Spinal cord (tissue), 9 donors: ENCODE measurements at regions not wholly inside any gene's neighbourhood (a gene's known extent, or its start where the extent isn't known, plus 50 kb on each side); places are given as distances from the start of the nearest gene placed in this dataset.
A peak's percentile ranks its signal among the peaks of the same experiment; 100 is the strongest.
"Not testable (repeated sequence)": the region's sequence is repeated elsewhere in the genome, so short reads cannot be mapped to it uniquely, and the experiment has no call there.

Experiments
- DNase-seq, 6 donors: peaks; one replicate each; pipeline versions ENCODE4 v3.0.0 to v3.0.0-alpha.2; 2013 to 2015; ENCODE audit warnings: low spot score in 6 of 6, low read depth in 4 of 6
- H3K27ac ChIP-seq: one replicate; pipeline ENCODE4 v1.5.1; 2013; ENCODE audit warnings: low read depth, low read length, control low read depth
- H3K27me3 ChIP-seq: one replicate; pipeline ENCODE4 v1.6.1; 2013; ENCODE audit warnings: low read length; ENCODE audit not compliant: control insufficient read depth, insufficient read depth
- H3K36me3 ChIP-seq: one replicate; pipeline ENCODE4 v1.6.1; 2013; ENCODE audit warnings: low read length; ENCODE audit not compliant: control insufficient read depth, insufficient read depth
- H3K4me1 ChIP-seq: one replicate; pipeline ENCODE4 v1.6.1; 2013; ENCODE audit warnings: low read length; ENCODE audit not compliant: control insufficient read depth, insufficient read depth
- H3K4me3 ChIP-seq: one replicate; pipeline ENCODE4 v1.5.1; 2013; ENCODE audit warnings: low read depth, low read length, control low read depth
- H3K9me3 ChIP-seq: one replicate; pipeline ENCODE4 v1.6.1; 2013; ENCODE audit warnings: low read length; ENCODE audit not compliant: control insufficient read depth, insufficient read depth
- WGBS: methylation state at CpG from one replicate; pipeline ENCODE4 v1.1.5; 2013; ENCODE audit warnings: missing lambda C conversion rate; ENCODE audit not compliant: insufficient coverage; 5-methylcytosine and 5-hydroxymethylcytosine counted together
- donor health status: healthy.

DNA sequence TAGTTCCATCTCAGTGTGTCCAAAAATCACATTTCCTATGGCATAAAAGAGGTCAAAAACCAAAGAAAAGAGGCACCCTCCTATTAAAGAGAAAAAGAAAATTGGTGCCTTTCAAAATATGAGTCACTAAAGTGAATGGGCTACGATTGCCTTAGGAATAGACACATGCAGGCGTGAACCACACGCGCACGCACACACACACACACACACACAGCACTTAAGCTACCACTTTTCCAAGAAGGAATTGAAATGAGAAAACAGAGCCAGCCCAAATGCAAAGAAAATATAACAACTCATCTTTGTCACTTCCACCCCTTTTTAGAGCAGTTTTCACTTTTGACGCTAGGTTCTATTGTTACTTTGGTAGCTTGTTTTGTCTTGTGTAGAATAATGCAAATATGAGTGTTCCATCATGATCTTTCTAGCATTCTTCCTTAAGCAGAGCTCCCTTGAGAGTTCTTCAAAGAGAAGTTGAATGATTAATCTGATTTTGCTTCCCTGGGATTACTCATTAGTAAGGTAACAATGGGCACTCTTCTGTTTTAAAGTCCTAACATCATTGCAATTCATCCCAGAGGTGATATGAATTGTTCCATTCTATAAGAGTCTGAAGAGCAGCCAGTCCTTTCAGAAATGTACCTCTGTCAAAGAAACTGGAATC is 239.2 kb upstream of the GNPDA2 start:
- H3K4me3 ChIP-seq = no peak overlapping the region
- DNase-seq = no peak
- no peaks in the 10 kb centered on the region for H3K4me1 ChIP-seq
- H3K27ac ChIP-seq = no peak overlapping the region
- H3K9me3 ChIP-seq = peaks cover 7% of the 10 kb centered on the region
- no peaks in the 10 kb centered on the region for H3K36me3 ChIP-seq
- WGBS = 80% methylated on average over 3 of the region's 6 CpGs
- H3K27me3 ChIP-seq = no peaks in the 10 kb centered on the region

DNA sequence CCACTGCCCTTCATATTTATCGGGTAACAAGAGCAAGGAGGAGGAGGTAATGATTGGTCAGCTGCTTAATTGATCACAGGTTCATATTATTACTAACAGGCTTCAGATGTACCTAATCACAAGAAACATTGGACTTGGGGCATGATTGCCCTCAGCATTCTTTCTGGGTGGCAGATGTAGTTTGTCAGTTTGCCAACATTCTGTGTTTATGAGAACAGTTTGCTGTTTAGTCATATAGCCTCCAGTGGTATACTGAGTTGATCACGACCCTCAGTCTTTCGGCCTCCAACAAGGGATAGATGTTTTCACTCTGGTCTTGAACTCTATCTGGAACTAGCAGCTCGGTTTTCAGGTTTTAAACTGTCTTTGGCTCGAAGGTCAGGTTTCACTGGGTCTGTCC is 237.7 kb upstream of the GNPDA2 start:
- H3K27me3 ChIP-seq, H3K4me3 ChIP-seq, H3K9me3 ChIP-seq, H3K4me1 ChIP-seq, H3K27ac ChIP-seq, H3K36me3 ChIP-seq, DNase-seq: not testable (repeated sequence)
- WGBS = 82% methylated on average over 4 of the region's 5 CpGs

DNA sequence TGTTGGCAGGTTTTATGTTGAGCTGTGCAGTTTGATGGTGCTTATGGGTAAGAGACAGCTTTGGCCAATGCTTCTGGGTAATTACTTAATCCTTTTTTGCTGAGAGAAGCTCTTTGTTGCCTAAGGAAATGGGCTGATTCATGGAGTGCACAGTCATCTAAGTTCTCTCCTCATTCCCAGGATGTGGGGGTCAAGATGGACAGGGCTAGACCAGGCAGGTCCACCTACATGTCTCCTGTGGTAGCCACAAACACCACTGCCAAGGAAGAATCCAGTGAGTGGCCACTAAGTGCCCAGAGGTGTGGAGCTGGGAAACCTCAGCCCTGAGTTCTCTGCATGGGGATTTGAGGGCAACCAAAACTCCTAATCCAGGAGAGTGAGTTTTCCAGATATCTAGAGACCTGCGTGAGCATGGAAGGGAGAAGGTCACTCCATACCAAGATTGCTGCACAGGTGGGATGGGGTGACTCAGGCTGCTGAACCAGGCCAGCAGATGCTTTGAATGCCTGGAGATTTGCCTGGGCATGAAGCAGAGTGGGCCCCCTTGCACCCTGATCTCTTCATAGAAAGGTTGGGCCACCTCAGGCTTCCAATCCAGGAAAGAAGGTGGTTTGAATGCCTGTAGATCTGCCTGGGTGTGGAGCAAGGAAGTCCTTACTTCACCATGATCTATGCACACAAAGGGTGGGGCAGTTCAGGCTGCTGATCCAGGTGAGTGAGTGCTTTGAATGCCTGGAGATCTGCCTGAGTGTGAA is 234.8 kb upstream of the GNPDA2 start:
- peaks cover 7% of the 10 kb centered on the region for H3K9me3 ChIP-seq
- no peaks in the 10 kb centered on the region for H3K27me3 ChIP-seq
- no peaks in the 10 kb centered on the region for H3K36me3 ChIP-seq
- no peak overlapping the region for H3K4me3 ChIP-seq
- no peak overlapping the region for H3K27ac ChIP-seq
- WGBS = 100% methylated on average over 1 of the region's 1 CpG
- DNase-seq = no peak
- no peaks in the 10 kb centered on the region for H3K4me1 ChIP-seq

DNA sequence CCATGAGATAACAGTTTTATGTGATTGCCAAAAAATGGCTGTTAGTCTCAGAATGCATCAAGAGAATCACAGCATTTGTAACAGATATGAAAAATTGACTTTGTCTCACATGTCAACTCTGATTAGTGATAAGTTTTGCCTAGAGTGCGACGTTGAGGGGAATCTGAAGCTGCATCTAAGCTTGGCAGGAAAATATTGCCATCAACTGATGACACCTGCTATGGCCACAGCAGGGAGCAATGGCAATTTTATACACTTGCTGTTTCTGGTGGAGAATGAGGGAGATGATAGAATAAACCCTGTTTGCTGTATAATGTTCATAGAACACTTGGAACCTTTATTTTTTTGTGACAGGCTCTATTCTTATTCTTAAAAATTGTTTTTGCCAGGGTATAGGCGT is 205.4 kb upstream of the GNPDA2 start:
- H3K9me3 ChIP-seq = no peaks in the 10 kb centered on the region
- no peak for DNase-seq
- H3K4me3 ChIP-seq = no peak overlapping the region
- H3K27ac ChIP-seq = no peak overlapping the region
- no peaks in the 10 kb centered on the region for H3K4me1 ChIP-seq
- 93% methylated on average over 2 of the region's 3 CpGs for WGBS
- H3K27me3 ChIP-seq = no peaks in the 10 kb centered on the region
- no peaks in the 10 kb centered on the region for H3K36me3 ChIP-seq

DNA sequence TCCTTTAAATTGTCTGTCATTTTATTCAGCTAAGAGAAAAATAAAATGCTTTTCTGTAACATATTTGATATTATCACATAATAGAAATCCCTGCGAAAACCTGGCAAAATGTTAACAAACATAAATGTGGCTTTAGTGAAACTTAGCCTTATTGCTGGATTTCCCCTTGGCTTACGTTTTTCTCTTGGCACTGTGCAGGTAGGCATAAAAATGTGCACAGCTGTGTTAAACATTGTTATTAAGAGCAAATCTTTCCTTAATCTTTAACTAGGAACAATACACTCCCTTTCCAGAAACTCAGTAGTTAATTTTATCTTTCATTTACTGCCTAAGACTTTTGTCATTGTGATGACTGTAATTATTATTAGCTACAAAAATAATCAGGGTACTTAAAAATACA is 202.4 kb upstream of the GNPDA2 start:
- no peaks in the 10 kb centered on the region for H3K27me3 ChIP-seq
- WGBS = no CpG with 5 or more reads among the region's 2 CpGs
- no peak for DNase-seq
- no peaks in the 10 kb centered on the region for H3K4me1 ChIP-seq
- no peak overlapping the region for H3K27ac ChIP-seq
- H3K36me3 ChIP-seq = no peaks in the 10 kb centered on the region
- H3K9me3 ChIP-seq = no peaks in the 10 kb centered on the region
- no peak overlapping the region for H3K4me3 ChIP-seq

DNA sequence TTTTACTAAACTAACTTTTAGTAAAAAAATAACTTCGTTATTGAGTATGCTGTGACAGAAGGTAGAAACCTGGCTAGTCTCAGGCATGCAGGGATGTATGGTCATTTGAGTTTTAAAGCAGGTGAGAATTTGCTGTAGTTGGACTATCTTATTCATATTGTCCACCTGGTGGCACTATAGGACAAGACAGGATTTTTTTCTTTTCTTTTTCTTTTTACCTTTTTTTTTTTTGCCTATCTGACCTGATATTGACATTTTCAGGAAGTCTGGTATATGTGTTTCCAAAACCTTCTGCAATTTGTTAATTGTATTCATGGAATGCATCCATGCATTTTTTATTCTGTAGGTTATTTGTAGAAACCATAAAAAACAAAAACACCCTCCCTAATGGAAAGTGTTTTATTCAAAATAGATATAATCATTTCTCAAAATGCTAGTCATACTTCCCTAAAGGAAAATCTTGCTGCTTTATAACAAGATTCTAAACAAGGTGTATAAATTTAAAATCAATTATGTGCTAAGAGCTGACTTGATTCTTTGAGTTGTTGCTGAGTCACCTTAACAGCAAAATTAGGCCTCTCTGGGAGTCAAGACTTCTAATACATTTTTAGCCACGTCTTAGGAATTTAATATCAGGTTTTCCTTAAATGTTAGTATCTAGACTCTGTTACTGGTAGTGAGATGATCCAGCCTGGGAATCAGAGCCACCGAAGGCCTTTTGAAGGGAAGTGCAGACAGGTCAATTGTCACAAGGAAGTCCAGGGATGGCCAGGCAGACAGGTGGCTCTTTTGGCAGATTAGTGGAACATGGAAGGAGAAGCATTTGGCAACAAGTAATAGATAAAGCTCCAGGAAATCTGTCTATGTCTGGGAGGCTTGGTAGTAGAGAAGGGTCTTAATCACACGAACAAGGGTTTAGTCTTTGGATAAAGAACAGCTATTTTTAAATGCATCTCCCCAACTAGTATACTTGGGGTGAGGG is 201.3 kb upstream of the GNPDA2 start:
- H3K9me3 ChIP-seq = no peaks in the 10 kb centered on the region
- no peak overlapping the region for H3K4me3 ChIP-seq
- H3K27ac ChIP-seq = no peak overlapping the region
- H3K27me3 ChIP-seq = no peaks in the 10 kb centered on the region
- no peaks in the 10 kb centered on the region for H3K36me3 ChIP-seq
- whole genome bisulfite sequencing = 88% methylated on average over 1 of the region's 4 CpGs
- peak in 5 of 6 donors; percentile 41 to 94 (median 44) for DNase-seq
- H3K4me1 ChIP-seq = no peaks in the 10 kb centered on the region

DNA sequence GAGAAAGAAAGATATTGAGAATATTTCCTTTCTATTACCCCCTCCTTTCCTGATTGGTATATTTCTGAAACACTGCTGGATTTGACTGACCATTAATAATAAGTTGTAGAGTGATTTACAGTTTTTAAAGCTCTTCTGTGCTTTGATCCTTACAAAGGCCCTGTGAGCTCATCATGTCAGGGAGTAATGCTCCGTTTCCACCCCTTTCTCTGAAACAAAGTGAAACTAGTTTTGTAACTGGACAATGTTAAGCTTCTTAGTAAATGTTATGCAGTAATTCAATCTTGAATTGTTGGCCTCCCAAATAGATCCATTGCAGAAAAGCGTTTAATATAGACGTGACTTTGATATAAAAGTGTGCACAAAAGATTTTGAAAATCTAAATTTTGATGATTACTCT is 190.1 kb upstream of the GNPDA2 start:
- Histone ChIP-seq H3K27me3 (no peaks in the 10 kb centered on the region), H3K27ac (no peak overlapping the region), H3K36me3 (no peaks in the 10 kb centered on the region), H3K4me3 (no peak overlapping the region), H3K9me3 (no peaks in the 10 kb centered on the region), H3K4me1 (no peaks in the 10 kb centered on the region)
- DNase-seq = no peak
- WGBS = no CpG with 5 or more reads among the region's 3 CpGs

DNA sequence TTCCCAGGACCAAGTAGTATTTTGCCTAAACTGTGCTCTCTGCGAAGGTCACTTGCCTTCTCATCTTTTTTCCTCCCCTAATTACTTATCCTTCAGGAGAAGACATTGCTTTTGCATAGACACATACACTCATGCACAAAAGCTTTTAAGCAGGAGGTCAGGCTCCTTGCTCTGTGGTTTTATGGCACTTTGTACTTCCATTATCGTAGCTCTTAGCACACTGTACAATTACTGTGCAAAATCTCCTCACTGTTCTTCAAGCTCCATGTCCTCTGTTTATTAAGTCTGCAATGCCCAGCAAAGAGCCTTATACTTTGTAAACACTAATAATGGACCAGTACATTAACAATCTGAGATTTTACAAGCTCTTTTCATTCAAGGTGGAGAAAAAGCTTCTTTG is 188.4 kb upstream of the GNPDA2 start:
- H3K4me1 ChIP-seq = no peaks in the 10 kb centered on the region
- DNase-seq = peak in 1 of 6 donors; percentile 19
- H3K27me3 ChIP-seq = no peaks in the 10 kb centered on the region
- 63% methylated on average over 2 of the region's 2 CpGs for WGBS
- no peak overlapping the region for H3K4me3 ChIP-seq
- H3K9me3 ChIP-seq = no peaks in the 10 kb centered on the region
- no peak overlapping the region for H3K27ac ChIP-seq
- no peaks in the 10 kb centered on the region for H3K36me3 ChIP-seq

DNA sequence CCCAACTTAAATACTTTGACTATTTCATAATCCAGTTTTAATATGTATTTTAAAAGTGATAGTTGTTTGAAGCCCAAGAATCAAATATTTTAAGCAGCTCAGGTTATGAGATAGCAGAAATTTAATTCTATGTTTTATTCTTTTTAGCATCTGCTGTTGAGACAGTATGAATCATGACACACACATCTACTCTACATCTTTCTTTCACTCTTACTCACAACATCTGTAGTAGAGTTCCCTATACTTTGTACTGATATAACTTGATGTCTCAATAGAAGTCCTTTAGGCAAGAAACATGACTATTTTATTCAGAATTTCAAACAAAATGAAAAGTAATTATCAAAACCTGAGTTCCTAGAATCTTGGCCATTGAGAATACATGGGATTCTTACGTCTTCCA is 187.9 kb upstream of the GNPDA2 start:
- H3K27me3 ChIP-seq = no peaks in the 10 kb centered on the region
- no CpG with 5 or more reads among the region's 1 CpG for WGBS
- H3K4me3 ChIP-seq = no peak overlapping the region
- no peaks in the 10 kb centered on the region for H3K36me3 ChIP-seq
- no peaks in the 10 kb centered on the region for H3K4me1 ChIP-seq
- no peaks in the 10 kb centered on the region for H3K9me3 ChIP-seq
- H3K27ac ChIP-seq = no peak overlapping the region
- DNase-seq = no peak
